Neural progenitor cell (in vitro differentiated cells): ENCODE measurements at regions not wholly inside any gene's neighbourhood (a gene's known extent, or its start where the extent isn't known, plus 50 kb on each side); places are given as distances from the start of the nearest gene placed in this dataset.

ENCODE experiments used
- CTCF ChIP-seq: fragments of 200-600 bp; sonication (generic); IDR thresholded peaks from 2 replicates; pipeline ENCODE4 v1.5.1; 2017; ENCODE audit warnings: antibody characterized with exemption, mild to moderate bottlenecking
- EZH2 ChIP-seq: fragments of 200-600 bp; sonication (generic); IDR thresholded peaks from 2 replicates; pipeline ENCODE4 v1.6.1; 2017; ENCODE audit warnings: antibody characterized with exemption, mild to moderate bottlenecking, moderate library complexity

GRCh38 chr7:409339-410281 lies 110.0 kb downstream of the PDGFA start:
- TF ChIP-seq CTCF (no peak), EZH2 (no peak)
